Gastrocnemius medialis (tissue), 4 donors: ENCODE measurements at regions not wholly inside any gene's neighbourhood (a gene's known extent, or its start where the extent isn't known, plus 50 kb on each side); places are given as distances from the start of the nearest gene placed in this dataset.

Experiments
- ATAC-seq, 2 donors: fragments of 150-250 bp; one replicate each; pipeline ENCODE4 v1.9.1; 2016
- DNase-seq, 2 donors: peaks; one replicate each; pipeline ENCODE4 v3.0.0-alpha.2; 2019
- H3K27ac ChIP-seq, 4 donors: fragments of 200-600 bp; sonication (generic); 1 replicate in 1 of 4; 2 replicates in 3 of 4; pipeline ENCODE4 v1.5.1; 2016 to 2018; ENCODE audit warnings: mild to moderate bottlenecking in 2 of 4, moderate library complexity in 1 of 4
- H3K27me3 ChIP-seq, 3 donors: fragments of 200-600 bp; sonication (generic) in 2 of 3; 1 replicate in 1 of 3; 2 replicates in 2 of 3; pipeline versions ENCODE4 v1.5.1 to v1.6.0; 2016 to 2019; ENCODE audit warnings: mild to moderate bottlenecking in 1 of 3, moderate library complexity in 1 of 3
- H3K36me3 ChIP-seq, 2 donors: fragments of 200-600 bp; sonication (generic) in 1 of 2; one replicate each; pipeline ENCODE4 v1.5.1; 2017 to 2018
- H3K4me1 ChIP-seq, 2 donors: fragments of 200-600 bp; sonication (generic) in 1 of 2; one replicate each; pipeline ENCODE4 v1.5.1; 2016 to 2017; ENCODE audit warnings: mild to moderate bottlenecking in 2 of 2
- H3K4me3 ChIP-seq, 4 donors: fragments of 200-600 bp; sonication (generic) in 3 of 4; 1 replicate in 1 of 4; 2 replicates in 3 of 4; pipeline ENCODE4 v1.5.1; 2016 to 2019; ENCODE audit warnings: mild to moderate bottlenecking in 2 of 4
- H3K9me3 ChIP-seq, 3 donors: fragments of 200-600 bp; sonication (generic) in 2 of 3; 1 replicate in 1 of 3; 2 replicates in 2 of 3; pipeline ENCODE4 v1.5.1; 2016 to 2019
- POLR2A ChIP-seq, 2 donors: fragments of 450-650 bp; IDR thresholded peaks; one replicate each; pipeline ENCODE4 v1.6.1; 2017; ENCODE audit warnings: antibody characterized with exemption in 2 of 2, mild to moderate bottlenecking in 2 of 2, moderate library complexity in 2 of 2
- in situ Hi-C, 4 donors: fragments of 200-750 bp; cut with MboI; loops; one replicate each; pipeline versions ENCODE4 v1.15.0 to v1.8.0; 2017; ENCODE audit warnings: low sequenced_read_pairs in 4 of 4
- intact Hi-C: fragments of 100-400 bp; cut with DNase I; formaldehyde crosslinking; loops from one replicate; pipeline ENCODE4 v1.15.1; 2023; ENCODE audit warnings: low total_unique reads
- TF ChIP-seq, protein P1 (sequence below), 5 experiments: fragments of 450-650 bp in 3 of 5; fragments of 200-600 bp in 2 of 5; sonication (generic) in 2 of 5; IDR thresholded peaks in 4 of 5; conservative IDR thresholded peaks in 1 of 5; 1 replicate in 4 of 5; 2 replicates in 1 of 5; pipeline ENCODE4 v1.5.1; 2016 to 2019; ENCODE audit warnings: antibody characterized with exemption in 5 of 5, mild to moderate bottlenecking in 3 of 5, moderate library complexity in 3 of 5

DNA sequence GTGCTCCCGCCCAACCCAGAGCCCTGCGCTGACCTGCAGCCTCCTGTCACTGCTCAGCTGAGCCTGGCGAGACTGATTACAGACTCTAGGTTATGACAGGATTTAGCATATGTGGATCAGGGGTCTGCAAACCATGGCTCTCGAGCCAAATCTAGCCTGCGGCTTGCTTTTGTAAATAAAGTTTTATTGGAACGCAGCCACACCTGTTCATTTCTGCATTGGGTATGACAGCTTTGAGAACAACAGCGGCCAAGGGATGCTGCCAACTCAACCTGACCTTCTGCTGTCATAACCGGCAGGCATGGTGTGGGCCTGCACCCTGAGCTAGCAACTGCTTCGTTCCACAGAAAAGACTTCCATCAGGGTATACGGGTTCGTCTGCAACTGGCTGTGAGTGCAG lies 50.5 kb upstream of the IQSEC1 start:
- no peak for ATAC-seq
- in situ Hi-C loops (no loop called here), intact Hi-C loops (no loop called here)
- Histone ChIP-seq H3K4me1 (no peaks in the 10 kb centered on the region), H3K27ac (no peak overlapping the region), H3K36me3 (no peaks in the 10 kb centered on the region), H3K27me3 (no peaks in the 10 kb centered on the region), H3K9me3 (no peaks in the 10 kb centered on the region), H3K4me3 (no peak overlapping the region)
- no peak for DNase-seq
- no peak for TF ChIP-seq POLR2A (IDR thresholded peaks at IDR 0.05)
- TF ChIP-seq, protein P1, sequence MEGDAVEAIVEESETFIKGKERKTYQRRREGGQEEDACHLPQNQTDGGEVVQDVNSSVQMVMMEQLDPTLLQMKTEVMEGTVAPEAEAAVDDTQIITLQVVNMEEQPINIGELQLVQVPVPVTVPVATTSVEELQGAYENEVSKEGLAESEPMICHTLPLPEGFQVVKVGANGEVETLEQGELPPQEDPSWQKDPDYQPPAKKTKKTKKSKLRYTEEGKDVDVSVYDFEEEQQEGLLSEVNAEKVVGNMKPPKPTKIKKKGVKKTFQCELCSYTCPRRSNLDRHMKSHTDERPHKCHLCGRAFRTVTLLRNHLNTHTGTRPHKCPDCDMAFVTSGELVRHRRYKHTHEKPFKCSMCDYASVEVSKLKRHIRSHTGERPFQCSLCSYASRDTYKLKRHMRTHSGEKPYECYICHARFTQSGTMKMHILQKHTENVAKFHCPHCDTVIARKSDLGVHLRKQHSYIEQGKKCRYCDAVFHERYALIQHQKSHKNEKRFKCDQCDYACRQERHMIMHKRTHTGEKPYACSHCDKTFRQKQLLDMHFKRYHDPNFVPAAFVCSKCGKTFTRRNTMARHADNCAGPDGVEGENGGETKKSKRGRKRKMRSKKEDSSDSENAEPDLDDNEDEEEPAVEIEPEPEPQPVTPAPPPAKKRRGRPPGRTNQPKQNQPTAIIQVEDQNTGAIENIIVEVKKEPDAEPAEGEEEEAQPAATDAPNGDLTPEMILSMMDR (IDR thresholded peaks at IDR 0.05 in 4 of 5, conservative IDR thresholded peaks at IDR 0.05 in 1 of 5) = no peak

DNA sequence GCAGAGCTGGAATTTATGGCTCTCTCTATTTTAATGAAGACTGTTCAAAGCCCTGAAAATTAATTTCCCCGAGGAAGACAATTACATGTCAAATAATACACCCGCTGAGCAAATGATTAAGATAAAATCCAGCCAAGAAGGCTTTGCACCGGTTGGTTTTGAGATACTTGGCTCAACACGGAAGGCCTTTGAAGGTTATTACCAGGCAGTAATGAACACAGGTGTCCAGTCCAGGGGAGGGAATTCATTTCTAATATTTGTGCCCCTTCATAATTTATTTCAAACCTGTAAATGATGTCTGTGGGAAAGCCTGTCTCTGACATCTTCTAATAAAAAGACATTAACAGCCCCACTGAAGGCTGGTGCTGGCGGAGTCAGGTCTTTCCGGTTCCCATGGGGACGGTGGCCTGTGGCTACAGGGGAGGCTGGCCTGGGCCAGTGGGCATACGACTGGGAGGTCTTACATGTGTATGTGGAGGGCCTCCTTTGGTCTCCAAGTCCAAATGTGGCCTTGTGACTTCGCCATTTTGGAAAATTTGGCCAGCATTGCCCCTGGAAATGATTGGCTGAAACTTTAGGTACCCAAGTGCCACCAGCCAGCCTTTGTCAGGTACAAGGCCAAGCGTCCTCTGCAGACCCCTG lies 49.9 kb upstream of the IQSEC1 start:
- TF ChIP-seq, protein P1 (IDR thresholded peaks at IDR 0.05 in 4 of 5, conservative IDR thresholded peaks at IDR 0.05 in 1 of 5) = no peak
- no peak for TF ChIP-seq POLR2A (IDR thresholded peaks at IDR 0.05)

More for the DNA sequence above, 49.9 kb upstream of the IQSEC1 start:
- no peaks in the 10 kb centered on the region for H3K4me1 ChIP-seq
- in situ Hi-C loops = no loop called here
- H3K4me3 ChIP-seq = no peak overlapping the region
- DNase-seq (no peak), ATAC-seq (no peak)
- H3K27me3 ChIP-seq = no peaks in the 10 kb centered on the region
- H3K36me3 ChIP-seq = no peaks in the 10 kb centered on the region
- H3K27ac ChIP-seq = no peak overlapping the region
- H3K9me3 ChIP-seq = no peaks in the 10 kb centered on the region
- intact Hi-C loops = no loop called here
